HG02763 (cell line): ENCODE measurements at regions not wholly inside any gene's neighbourhood (a gene's known extent, or its start where the extent isn't known, plus 50 kb on each side); places are given as distances from the start of the nearest gene placed in this dataset.
"Not testable (repeated sequence)": the region's sequence is repeated elsewhere in the genome, so short reads cannot be mapped to it uniquely, and the experiment has no call there.

Source experiments
- ATAC-seq: cut with Tn5 transposase; IDR thresholded peaks from one replicate; pipeline ENCODE4 v1.9.1; 2021; ENCODE audit warnings: mild to moderate bottlenecking, moderate library complexity; ENCODE audit not compliant: unreplicated experiment

GRCh38 chr2:42979416-42979869 lies 187.1 kb upstream of the HAAO start:
- no peak for ATAC-seq

- ATAC-seq: no peak
These were observed 186.6 kb upstream of the HAAO start for GRCh38 chr2:42978887-42979415.

- no peak for ATAC-seq
These were observed 185.9 kb upstream of the HAAO start for GRCh38 chr2:42978175-42978886.

- ATAC-seq: no peak
These were observed 185.1 kb upstream of the HAAO start for GRCh38 chr2:42977270-42978174.

GRCh38 chr2:42976351-42976750 lies 184.0 kb upstream of the HAAO start:
- ATAC-seq: no peak

- ATAC-seq: no peak
These were observed 182.6 kb upstream of the HAAO start for GRCh38 chr2:42974721-42975717.

- no peak for ATAC-seq
These were observed 181.9 kb upstream of the HAAO start for GRCh38 chr2:42974169-42974720.

- no peak for ATAC-seq
These were observed 181.3 kb upstream of the HAAO start for GRCh38 chr2:42973726-42974125.

- not testable (repeated sequence) for ATAC-seq
These were observed 180.6 kb upstream of the HAAO start for GRCh38 chr2:42972933-42973516.

- ATAC-seq: no peak
These were observed 179.8 kb upstream of the HAAO start for GRCh38 chr2:42971947-42972736.

GRCh38 chr2:42971381-42971780 lies 179.0 kb upstream of the HAAO start:
- no peak for ATAC-seq

GRCh38 chr2:42970151-42970550 lies 177.8 kb upstream of the HAAO start:
- no peak for ATAC-seq

- ATAC-seq: no peak
These were observed 177.1 kb upstream of the HAAO start for GRCh38 chr2:42969231-42970150.

GRCh38 chr2:42967959-42968674 lies 175.7 kb upstream of the HAAO start:
- ATAC-seq: no peak

- ATAC-seq: no peak
These were observed 173.5 kb upstream of the HAAO start for GRCh38 chr2:42965910-42966309.

- no peak for ATAC-seq
These were observed 172.8 kb upstream of the HAAO start for GRCh38 chr2:42965196-42965595.

GRCh38 chr2:42964439-42965083 lies 172.2 kb upstream of the HAAO start:
- ATAC-seq: no peak
